ENCODE measurements at regions not wholly inside any gene's neighbourhood (a gene's known extent, or its start where the extent isn't known, plus 50 kb on each side); places are given as distances from the start of the nearest gene placed in this dataset.

DNA sequence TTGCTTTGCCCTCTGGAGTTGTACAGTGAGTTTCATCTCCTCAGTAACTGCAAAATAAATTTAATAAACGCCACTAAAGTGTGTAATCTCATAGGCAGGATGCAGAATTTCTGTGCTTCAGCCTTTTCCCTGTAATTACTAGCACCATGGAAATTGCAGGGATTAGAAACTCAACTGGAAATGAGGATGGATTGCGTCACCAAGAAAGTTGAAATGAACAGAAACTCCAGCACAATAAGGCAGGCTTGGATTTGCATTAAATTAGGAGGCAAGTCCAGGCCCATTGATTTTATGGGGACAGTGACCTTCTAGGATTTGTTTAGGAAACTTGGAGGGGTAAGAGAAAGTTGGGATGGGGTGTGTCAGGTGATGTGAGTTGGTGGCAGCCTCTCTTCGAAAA lies 197.5 kb downstream of the PTPRU start:
- H3K4me1 ChIP-seq (ENCODE audit: low read depth, poor library complexity, severe bottlenecking): no peaks in the 10 kb centered on the region
- H3K4me2 ChIP-seq: no peak overlapping the region
- no peak overlapping the region for H3K27ac ChIP-seq
- no peak for TF ChIP-seq CTCF (conservative IDR thresholded peaks at IDR 0.05; ENCODE audit: low read depth, low read length)
- H2AFZ ChIP-seq (ENCODE audit: low read depth): no peak overlapping the region
- H4K20me1 ChIP-seq (ENCODE audit: insufficient read depth): no peaks in the 10 kb centered on the region
- no peaks in the 10 kb centered on the region for H3K36me3 ChIP-seq (ENCODE audit: insufficient read depth)
- no peak overlapping the region for H3K9ac ChIP-seq
- peaks cover 18% of the 10 kb centered on the region; the same call in 1 of the 2 replicates for H3K27me3 ChIP-seq (ENCODE audit: insufficient read depth, low read depth)
- H3K79me2 ChIP-seq (ENCODE audit: insufficient read depth, low read depth): no peaks in the 10 kb centered on the region
- H3K4me3 ChIP-seq (IDR thresholded peaks at IDR 0.05; ENCODE audit: insufficient read depth, low read depth, low read length): no peak overlapping the region

DNA sequence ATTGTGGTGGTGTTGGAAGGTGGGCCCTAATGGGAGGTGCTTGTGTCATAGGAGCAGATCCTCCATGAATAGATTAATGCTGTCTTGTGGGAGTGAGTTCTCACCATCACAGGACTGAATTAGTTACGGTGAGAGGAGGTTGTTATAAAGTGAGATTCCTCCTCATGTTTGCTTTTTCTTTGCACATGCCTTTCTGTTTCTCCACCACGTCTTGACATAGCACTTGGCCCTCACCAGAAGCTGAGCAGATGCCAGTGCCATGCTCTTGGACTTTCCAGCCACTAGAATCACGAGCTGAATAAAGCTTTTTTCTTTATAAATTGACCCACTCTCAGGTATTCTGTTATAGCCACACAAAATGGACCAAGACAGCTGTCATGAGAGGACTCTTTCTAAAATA lies 194.8 kb downstream of the PTPRU start:
- no peaks in the 10 kb centered on the region for H4K20me1 ChIP-seq (ENCODE audit: insufficient read depth)
- H3K27me3 ChIP-seq (ENCODE audit: insufficient read depth, low read depth): 0 out of 2 replicates have a peak, but pooled peaks cover 2% of the 10 kb centered on the region
- no peak overlapping the region for H3K4me3 ChIP-seq (IDR thresholded peaks at IDR 0.05; ENCODE audit: insufficient read depth, low read depth, low read length)
- H3K9ac ChIP-seq: no peak overlapping the region
- H3K4me2 ChIP-seq: no peak overlapping the region
- no peaks in the 10 kb centered on the region for H3K4me1 ChIP-seq (ENCODE audit: low read depth, poor library complexity, severe bottlenecking)
- H3K79me2 ChIP-seq (ENCODE audit: insufficient read depth, low read depth): no peaks in the 10 kb centered on the region
- H3K36me3 ChIP-seq (ENCODE audit: insufficient read depth): no peaks in the 10 kb centered on the region
- no peak overlapping the region for H2AFZ ChIP-seq (ENCODE audit: low read depth)
- no peak for TF ChIP-seq CTCF (conservative IDR thresholded peaks at IDR 0.05; ENCODE audit: low read depth, low read length)
- H3K27ac ChIP-seq: no peak overlapping the region

DNA sequence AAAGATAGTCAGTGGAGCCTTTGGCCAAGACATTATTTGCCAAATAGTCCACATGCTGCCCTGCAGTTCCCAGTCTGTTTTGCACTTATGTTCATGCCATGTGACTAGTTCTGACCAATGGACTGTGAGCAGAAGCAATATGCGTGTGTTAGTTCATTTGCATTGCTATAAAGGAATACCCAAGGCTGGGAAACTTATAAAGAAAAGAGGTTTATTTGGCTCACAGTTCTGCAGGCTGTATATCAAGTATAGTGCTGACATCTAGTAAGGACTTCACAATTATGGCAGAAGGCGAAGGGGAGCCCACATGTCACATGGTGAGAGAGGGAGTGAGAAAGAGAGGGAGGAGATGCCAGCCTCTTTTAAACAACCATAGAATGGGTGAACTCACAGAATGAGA lies 193.3 kb downstream of the PTPRU start:
- Histone ChIP-seq H3K4me3 (IDR thresholded peaks at IDR 0.05; ENCODE audit: insufficient read depth, low read depth, low read length) (no peak overlapping the region), H3K4me1 (ENCODE audit: low read depth, poor library complexity, severe bottlenecking) (no peaks in the 10 kb centered on the region)
- TF ChIP-seq CTCF (conservative IDR thresholded peaks at IDR 0.05; ENCODE audit: low read depth, low read length): no peak

GRCh38 chr1:29428997-29429396 lies 192.7 kb downstream of the PTPRU start:
- H3K4me2 ChIP-seq: no peak overlapping the region
- peaks cover 2% of the 10 kb centered on the region; the same call in 1 of the 2 replicates for H3K27me3 ChIP-seq (ENCODE audit: insufficient read depth, low read depth)
- H4K20me1 ChIP-seq (ENCODE audit: insufficient read depth): no peaks in the 10 kb centered on the region
- H3K27ac ChIP-seq: no peak overlapping the region
- H3K36me3 ChIP-seq (ENCODE audit: insufficient read depth): no peaks in the 10 kb centered on the region
- H3K4me3 ChIP-seq (IDR thresholded peaks at IDR 0.05; ENCODE audit: insufficient read depth, low read depth, low read length): no peak overlapping the region
- H3K4me1 ChIP-seq (ENCODE audit: low read depth, poor library complexity, severe bottlenecking): no peaks in the 10 kb centered on the region
- H3K79me2 ChIP-seq (ENCODE audit: insufficient read depth, low read depth): no peaks in the 10 kb centered on the region
- no peak overlapping the region for H2AFZ ChIP-seq (ENCODE audit: low read depth)
- H3K9ac ChIP-seq: no peak overlapping the region
- no peak for TF ChIP-seq CTCF (conservative IDR thresholded peaks at IDR 0.05; ENCODE audit: low read depth, low read length)

More for the DNA sequence above, 193.3 kb downstream of the PTPRU start:
- H2AFZ ChIP-seq (ENCODE audit: low read depth): no peak overlapping the region
- H3K9ac ChIP-seq: no peak overlapping the region
- H3K36me3 ChIP-seq (ENCODE audit: insufficient read depth): no peaks in the 10 kb centered on the region
- no peaks in the 10 kb centered on the region for H3K79me2 ChIP-seq (ENCODE audit: insufficient read depth, low read depth)
- no peak overlapping the region for H3K27ac ChIP-seq
- H3K4me2 ChIP-seq: no peak overlapping the region
- peaks cover 2% of the 10 kb centered on the region; the same call in 1 of the 2 replicates for H3K27me3 ChIP-seq (ENCODE audit: insufficient read depth, low read depth)
- H4K20me1 ChIP-seq (ENCODE audit: insufficient read depth): no peaks in the 10 kb centered on the region

Measured in KMS-11 (cell line).